Epithelial cell of esophagus (primary cell): ENCODE measurements at regions not wholly inside any gene's neighbourhood (a gene's known extent, or its start where the extent isn't known, plus 50 kb on each side); places are given as distances from the start of the nearest gene placed in this dataset.

Experiments
- DNase-seq: peaks from one replicate; pipeline ENCODE4 v3.0.0; 2010; ENCODE audit warnings: low read depth
- H3K4me3 ChIP-seq: 2 replicates; pipeline ENCODE4 v1.5.1; 2011; ENCODE audit warnings: mild to moderate bottlenecking, low read length, control low read depth
- TF ChIP-seq, protein P1 (sequence below): IDR thresholded peaks from 2 replicates; pipeline ENCODE4 v1.5.1; 2011; ENCODE audit warnings: low read depth, mild to moderate bottlenecking, low read length, control low read depth, inconsistent platforms; ENCODE audit not compliant: insufficient read depth; ENCODE audit errors: missing control alignments

DNA sequence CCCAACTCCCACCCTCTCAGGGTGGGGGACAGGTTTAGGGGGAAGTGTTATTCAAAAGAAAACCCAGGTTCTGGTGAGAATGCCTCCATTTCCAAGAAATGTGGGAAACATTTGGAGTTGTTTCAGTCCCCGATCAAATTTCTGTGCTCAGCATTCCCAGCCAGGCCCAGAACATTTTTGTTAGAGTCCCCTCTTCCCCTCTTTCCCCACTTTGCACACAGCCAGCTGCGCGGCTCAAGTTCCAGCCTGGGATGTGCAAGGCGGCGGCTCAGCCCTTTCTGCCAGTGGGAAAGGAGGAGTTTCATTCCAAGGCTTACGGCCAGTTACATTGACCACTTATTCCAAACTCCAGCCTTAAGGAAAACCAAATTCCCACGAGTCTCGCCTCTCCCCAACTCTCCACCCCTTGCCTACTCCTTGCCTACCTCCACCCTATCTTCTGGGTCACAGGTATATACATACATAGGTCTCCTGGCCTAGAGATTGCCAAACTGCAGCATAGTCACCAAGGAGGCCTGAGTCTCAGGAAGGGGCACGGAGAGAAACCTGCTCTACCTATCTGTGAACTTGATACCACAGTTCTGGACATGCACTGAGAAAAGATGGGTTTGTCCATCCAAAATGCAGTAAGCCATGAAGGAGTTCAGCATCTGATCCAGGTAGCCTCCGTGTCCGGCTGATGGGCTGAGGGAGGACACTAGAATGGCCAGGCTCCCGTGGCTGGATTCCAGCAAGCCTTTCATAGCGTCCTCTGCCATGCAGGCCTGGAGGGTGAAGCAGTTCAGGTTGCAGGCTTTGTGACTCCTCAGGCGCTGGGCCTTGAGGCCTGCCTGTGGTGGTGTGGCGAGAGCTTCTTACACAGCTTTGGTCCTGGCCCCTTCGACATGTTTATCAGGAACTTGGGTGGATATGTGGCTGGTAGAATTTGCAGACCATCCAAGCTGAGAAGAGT lies 154.5 kb downstream of the ZFP36L2 start:
- no peak for DNase-seq
- TF ChIP-seq, protein P1, sequence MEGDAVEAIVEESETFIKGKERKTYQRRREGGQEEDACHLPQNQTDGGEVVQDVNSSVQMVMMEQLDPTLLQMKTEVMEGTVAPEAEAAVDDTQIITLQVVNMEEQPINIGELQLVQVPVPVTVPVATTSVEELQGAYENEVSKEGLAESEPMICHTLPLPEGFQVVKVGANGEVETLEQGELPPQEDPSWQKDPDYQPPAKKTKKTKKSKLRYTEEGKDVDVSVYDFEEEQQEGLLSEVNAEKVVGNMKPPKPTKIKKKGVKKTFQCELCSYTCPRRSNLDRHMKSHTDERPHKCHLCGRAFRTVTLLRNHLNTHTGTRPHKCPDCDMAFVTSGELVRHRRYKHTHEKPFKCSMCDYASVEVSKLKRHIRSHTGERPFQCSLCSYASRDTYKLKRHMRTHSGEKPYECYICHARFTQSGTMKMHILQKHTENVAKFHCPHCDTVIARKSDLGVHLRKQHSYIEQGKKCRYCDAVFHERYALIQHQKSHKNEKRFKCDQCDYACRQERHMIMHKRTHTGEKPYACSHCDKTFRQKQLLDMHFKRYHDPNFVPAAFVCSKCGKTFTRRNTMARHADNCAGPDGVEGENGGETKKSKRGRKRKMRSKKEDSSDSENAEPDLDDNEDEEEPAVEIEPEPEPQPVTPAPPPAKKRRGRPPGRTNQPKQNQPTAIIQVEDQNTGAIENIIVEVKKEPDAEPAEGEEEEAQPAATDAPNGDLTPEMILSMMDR, result no peak
- H3K4me3 ChIP-seq, result no peak overlapping the region

DNA sequence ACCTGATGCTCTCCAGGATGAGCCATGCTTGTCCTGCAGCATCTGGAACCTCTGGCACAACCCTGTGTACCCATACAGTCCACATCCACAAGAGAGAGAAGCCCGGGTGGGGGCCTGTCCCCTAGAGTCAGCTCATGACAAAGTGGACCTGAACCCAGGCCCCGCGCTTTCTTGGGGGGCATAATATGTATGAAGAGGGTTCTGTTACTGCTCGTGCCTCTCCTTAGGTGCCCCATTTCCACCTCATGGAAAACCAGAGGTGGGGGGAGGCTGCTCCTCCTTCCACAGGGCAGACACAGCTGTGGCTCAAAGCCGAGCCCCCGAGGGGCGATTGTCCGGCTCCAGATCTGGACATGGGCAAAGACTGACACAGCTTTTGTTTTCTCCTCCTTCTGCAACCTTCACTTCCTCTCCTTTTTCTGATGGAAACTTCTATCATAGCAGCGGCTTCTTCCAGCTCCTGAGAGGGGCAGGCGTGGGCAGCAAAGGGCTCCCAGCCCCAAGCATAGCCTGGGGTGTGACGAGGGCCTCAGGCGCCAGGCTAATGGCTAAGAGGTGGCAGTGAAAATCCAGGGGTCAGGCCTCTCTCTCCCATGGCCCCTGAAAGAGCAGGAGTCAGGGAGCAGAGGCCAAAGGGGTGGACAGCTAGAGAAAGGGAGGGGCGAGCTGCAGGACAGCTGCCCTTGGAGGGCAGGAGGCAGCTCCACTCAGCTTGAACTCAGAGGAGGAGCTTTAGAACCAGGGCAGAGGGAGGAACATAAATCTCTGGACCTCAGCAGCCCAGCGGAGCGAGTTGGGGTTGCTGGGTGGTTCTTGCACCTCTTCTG lies 155.5 kb downstream of the ZFP36L2 start:
- TF ChIP-seq, protein P1, result no peak
- no peak for DNase-seq
- H3K4me3 ChIP-seq, result no peak overlapping the region

DNA sequence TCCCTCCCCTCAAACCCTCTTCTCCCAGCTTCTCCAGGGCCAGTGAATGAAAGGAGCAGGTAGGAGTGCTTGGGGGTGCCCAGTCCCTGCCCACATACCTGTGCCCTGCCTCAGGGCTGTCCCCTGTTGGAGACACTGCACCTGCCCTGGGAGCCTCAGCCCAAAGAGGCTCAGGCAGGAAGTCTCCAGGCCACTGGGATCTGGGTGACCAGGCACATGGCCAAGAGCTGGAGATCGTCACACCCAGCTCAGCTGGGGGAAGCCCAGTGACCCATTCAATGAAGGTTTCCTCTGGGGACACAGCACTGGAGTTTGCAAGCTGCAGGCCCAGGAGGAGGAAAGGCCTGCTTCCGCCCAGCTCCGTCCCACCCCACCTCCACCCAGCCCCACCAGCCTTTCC lies 156.4 kb downstream of the ZFP36L2 start:
- TF ChIP-seq, protein P1, result no peak
- no peak overlapping the region for H3K4me3 ChIP-seq
- DNase-seq, result no peak

DNA sequence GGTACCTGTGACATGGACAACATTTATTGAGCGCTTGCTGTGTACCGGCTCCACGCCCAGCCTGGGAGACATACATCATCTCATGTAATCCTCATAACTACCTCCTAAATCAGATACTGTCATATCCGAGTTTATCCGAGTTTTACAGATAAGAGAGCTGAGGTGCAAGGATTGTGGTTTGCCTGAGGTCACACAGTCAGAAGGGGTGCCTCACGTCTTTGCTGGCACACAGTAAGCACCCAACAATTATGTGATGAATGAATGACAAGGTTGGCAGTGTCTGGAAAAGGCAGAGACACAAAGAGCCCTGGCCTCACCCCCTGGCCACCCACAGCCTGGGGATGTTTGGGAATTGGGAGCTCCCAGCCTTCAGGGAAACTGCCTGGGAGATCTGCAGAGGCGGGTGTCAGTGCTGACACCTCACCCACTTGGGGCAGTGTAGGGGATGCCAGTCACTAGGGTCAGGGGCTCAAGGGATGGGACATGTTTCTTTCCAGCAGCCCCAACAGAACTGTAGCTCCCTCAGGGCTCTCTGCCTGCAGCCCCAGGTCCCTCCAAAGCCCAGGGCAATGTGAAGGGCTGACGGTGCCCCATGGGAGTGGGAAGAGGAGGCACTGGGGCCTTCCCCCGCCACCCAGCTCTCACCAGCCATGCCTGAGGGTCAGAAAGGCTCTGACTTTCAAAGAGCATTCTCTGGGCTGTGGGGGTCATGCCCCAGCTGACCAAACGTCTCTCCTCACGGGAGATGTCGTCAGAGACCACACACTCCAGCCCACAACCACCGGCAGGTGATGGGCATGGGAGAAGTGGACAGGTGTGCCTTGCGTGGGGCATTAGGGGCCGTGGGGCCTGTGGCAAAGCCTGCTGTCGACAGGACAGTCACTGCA lies 157.5 kb downstream of the ZFP36L2 start:
- H3K4me3 ChIP-seq, result no peak overlapping the region
- TF ChIP-seq, protein P1, result no peak

DNA sequence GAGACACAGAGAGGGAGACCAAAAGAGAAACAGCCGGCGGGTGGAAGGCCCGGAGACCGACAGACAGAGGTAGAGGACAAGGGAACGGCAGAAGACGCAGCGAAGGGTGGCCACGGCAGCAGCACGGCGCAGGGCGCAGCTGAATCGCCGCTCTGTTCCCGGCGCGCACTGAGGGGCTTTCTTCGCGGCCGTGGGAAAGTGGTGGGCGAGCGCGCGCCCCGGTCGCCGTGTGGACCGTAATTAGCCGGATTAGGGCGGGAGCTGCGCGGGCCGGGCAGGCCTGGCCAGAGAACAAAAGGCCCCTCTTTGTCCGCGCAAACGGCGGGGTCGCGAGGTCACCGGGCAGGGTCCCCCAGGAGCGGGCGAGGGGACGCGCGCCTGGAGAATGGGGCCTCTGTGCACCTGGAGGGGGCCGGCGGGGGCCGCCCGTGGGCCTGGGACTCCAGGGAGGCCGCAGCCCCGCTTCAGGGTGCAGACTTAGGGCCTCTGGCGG lies 158.3 kb downstream of the ZFP36L2 start:
- DNase-seq, result no peak
- no peak overlapping the region for H3K4me3 ChIP-seq
- TF ChIP-seq, protein P1, result no peak

More for the DNA sequence above, 157.5 kb downstream of the ZFP36L2 start:
- DNase-seq, result peak; percentile 50
